WERI-Rb-1 (cell line): ENCODE measurements at regions not wholly inside any gene's neighbourhood (a gene's known extent, or its start where the extent isn't known, plus 50 kb on each side); places are given as distances from the start of the nearest gene placed in this dataset.

Source experiments
- DNase-seq: peaks from one replicate; pipeline ENCODE4 v3.0.0-alpha.2; 2020
- H3K27ac ChIP-seq: fragments of 250-450 bp; sonication (Bioruptor Pico); 2 replicates; pipeline ENCODE4 v1.5.1; 2020; ENCODE audit warnings: mild to moderate bottlenecking, moderate library complexity
- H3K27me3 ChIP-seq: fragments of 250-450 bp; sonication (Bioruptor Pico); 2 replicates; pipeline ENCODE4 v1.5.1; 2021; ENCODE audit warnings: mild to moderate bottlenecking, low read depth, moderate library complexity; ENCODE audit not compliant: insufficient read depth, severe bottlenecking
- H3K36me3 ChIP-seq: fragments of 250-450 bp; sonication (Bioruptor Pico); 2 replicates; pipeline ENCODE4 v1.5.1; 2020; ENCODE audit warnings: mild to moderate bottlenecking, moderate library complexity
- H3K4me3 ChIP-seq: 2 replicates; pipeline ENCODE4 v1.5.1; 2011; ENCODE audit warnings: low read depth, mild to moderate bottlenecking, control low read depth, low read length
- H3K9me3 ChIP-seq: fragments of 250-450 bp; sonication (Bioruptor Pico); 2 replicates; pipeline ENCODE4 v1.5.1; 2021; ENCODE audit warnings: mild to moderate bottlenecking, moderate library complexity; ENCODE audit not compliant: severe bottlenecking
- TF ChIP-seq, protein P1 (sequence below): IDR thresholded peaks from 2 replicates; pipeline ENCODE4 v1.5.1; 2011; ENCODE audit warnings: low read depth, mild to moderate bottlenecking, control low read depth, inconsistent platforms, low read length

DNA sequence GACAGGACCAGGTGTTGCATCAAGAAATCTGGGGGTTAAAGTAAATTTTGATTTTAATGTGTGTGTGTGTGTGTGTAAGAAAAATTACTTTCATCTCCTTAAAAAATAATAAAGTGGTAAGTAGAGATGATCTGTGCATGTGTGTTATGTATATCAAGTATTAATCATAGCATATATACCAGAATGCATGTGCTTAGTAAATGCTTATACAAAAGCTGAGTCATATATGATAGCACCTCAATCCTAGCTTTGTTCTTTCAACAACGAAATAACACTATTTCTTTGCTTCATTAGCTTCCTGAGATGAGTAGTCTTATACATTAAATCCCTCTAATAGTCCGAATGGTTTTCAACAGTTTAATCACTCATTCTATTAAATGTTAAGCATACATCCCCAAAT, 899.6 kb upstream of the ANO3 start:
- DNase-seq = no peak
- H3K4me3 ChIP-seq = no peak overlapping the region
- no peaks in the 10 kb centered on the region for H3K9me3 ChIP-seq
- H3K36me3 ChIP-seq = no peaks in the 10 kb centered on the region
- no peak overlapping the region for H3K27ac ChIP-seq
- TF ChIP-seq, protein P1, sequence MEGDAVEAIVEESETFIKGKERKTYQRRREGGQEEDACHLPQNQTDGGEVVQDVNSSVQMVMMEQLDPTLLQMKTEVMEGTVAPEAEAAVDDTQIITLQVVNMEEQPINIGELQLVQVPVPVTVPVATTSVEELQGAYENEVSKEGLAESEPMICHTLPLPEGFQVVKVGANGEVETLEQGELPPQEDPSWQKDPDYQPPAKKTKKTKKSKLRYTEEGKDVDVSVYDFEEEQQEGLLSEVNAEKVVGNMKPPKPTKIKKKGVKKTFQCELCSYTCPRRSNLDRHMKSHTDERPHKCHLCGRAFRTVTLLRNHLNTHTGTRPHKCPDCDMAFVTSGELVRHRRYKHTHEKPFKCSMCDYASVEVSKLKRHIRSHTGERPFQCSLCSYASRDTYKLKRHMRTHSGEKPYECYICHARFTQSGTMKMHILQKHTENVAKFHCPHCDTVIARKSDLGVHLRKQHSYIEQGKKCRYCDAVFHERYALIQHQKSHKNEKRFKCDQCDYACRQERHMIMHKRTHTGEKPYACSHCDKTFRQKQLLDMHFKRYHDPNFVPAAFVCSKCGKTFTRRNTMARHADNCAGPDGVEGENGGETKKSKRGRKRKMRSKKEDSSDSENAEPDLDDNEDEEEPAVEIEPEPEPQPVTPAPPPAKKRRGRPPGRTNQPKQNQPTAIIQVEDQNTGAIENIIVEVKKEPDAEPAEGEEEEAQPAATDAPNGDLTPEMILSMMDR = no peak
- H3K27me3 ChIP-seq = no peaks in the 10 kb centered on the region

DNA sequence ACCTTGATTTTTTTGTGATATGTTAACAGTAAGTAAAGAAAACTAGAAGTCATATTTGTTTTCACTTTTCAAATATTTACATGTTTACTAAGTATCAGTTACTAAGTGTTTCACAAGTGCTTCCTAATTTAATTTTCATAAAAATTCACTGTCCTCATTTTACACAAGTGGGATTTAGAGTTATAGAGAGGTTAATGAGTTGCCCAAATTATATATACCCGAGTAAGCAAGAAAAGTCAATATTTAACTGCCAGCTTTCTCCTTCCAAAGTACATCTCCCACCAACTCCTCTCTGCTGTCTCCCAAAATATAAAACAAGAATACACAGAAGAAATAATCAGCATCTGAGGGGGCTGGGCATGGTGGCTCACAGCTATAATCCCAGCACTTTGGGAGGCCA, 896.7 kb upstream of the ANO3 start:
- H3K36me3 ChIP-seq = no peaks in the 10 kb centered on the region
- no peak for DNase-seq
- TF ChIP-seq, protein P1 = no peak
- H3K27me3 ChIP-seq = no peaks in the 10 kb centered on the region
- no peaks in the 10 kb centered on the region for H3K9me3 ChIP-seq
- no peak overlapping the region for H3K27ac ChIP-seq
- no peak overlapping the region for H3K4me3 ChIP-seq

DNA sequence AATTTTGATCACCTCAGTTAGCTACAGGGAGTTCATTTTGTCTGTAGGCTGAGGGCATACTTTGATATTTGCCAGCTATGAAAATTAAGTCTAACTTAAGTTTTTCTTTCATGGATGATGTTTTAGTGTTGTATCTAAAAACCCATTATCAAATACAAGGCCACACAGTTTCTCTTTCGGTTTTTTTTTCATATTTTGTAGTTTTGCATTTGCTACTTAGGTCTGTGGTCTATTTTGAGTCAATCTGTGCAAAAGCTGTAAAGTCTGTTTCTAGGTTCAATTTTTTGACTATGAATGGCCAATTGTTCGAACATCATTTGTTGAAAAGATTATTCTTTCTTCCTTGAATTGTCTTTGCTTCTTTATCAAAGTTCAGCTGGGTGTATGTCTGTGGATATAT, 895.6 kb upstream of the ANO3 start:
- DNase-seq = no peak
- Histone ChIP-seq H3K9me3 (no peaks in the 10 kb centered on the region), H3K36me3 (no peaks in the 10 kb centered on the region), H3K27ac (no peak overlapping the region), H3K4me3 (no peak overlapping the region), H3K27me3 (no peaks in the 10 kb centered on the region)
- TF ChIP-seq, protein P1 = no peak

DNA sequence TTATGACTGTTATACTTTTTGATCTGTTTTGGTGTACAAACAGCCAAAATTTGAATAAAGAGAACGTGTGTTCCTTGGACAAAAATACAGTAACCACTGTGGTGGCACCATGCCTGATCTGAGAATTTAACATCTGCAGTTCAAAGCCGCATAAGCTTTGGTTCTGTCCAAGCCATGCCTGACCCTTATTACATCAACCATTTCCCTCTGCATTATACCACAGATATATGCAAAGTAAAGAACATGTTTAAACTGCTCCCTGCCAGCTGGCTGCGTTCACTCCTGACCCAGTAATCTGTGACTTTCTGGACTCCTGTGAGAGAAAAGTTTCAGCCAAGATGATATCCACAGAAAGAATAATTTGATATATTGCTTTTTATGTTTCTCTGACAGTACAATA, 890.5 kb upstream of the ANO3 start:
- no peak overlapping the region for H3K4me3 ChIP-seq
- H3K27ac ChIP-seq = no peak overlapping the region
- no peak for DNase-seq
- no peaks in the 10 kb centered on the region for H3K9me3 ChIP-seq
- H3K36me3 ChIP-seq = no peaks in the 10 kb centered on the region
- TF ChIP-seq, protein P1 = no peak
- H3K27me3 ChIP-seq = no peaks in the 10 kb centered on the region

DNA sequence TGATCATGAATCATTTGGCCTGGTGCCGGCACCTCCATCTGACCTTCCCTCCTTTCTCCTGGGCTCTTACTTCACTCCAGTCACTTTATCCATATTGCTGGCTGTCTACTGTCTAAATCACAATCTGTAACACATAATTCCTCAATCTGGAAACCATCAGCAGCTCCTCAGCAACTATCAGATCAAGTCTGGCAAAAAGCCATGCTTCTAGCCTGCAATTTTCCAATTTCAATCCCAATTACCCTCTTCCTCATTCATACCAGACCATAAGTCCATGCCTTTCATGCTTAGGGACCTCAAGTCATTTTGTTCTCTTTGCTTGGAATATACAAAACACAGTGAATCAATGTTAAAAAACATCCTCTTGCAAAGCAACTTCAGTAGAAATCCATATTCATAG, 882.8 kb upstream of the ANO3 start:
- Histone ChIP-seq H3K4me3 (no peak overlapping the region), H3K36me3 (no peaks in the 10 kb centered on the region), H3K27ac (no peak overlapping the region), H3K27me3 (no peaks in the 10 kb centered on the region), H3K9me3 (no peaks in the 10 kb centered on the region)
- DNase-seq = no peak
- TF ChIP-seq, protein P1 = no peak

DNA sequence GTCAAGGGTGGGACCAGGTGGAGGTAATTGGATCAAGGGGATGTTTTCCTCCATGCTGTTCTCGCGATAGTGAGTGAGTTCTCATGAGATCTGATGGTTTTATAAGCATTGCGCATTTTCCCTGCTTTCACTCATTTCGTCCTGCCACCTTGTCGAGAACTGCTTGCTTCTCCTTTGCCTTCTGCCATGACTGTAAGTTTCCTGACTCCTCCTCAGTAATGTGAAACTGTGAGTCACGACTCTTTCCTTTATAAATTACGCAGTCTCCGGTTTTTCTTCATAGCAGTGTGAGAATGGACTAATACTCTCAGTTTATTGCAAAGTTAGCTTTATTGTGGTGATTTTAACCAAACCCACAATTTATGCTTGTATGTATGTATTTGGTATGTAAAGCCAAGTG, 878.5 kb upstream of the ANO3 start:
- Histone ChIP-seq H3K27ac (no peak overlapping the region), H3K27me3 (no peaks in the 10 kb centered on the region), H3K4me3 (no peak overlapping the region), H3K9me3 (no peaks in the 10 kb centered on the region), H3K36me3 (no peaks in the 10 kb centered on the region)
- TF ChIP-seq, protein P1 = no peak
- DNase-seq = no peak
